ENCODE measurements at regions not wholly inside any gene's neighbourhood (a gene's known extent, or its start where the extent isn't known, plus 50 kb on each side); places are given as distances from the start of the nearest gene placed in this dataset.

DNA sequence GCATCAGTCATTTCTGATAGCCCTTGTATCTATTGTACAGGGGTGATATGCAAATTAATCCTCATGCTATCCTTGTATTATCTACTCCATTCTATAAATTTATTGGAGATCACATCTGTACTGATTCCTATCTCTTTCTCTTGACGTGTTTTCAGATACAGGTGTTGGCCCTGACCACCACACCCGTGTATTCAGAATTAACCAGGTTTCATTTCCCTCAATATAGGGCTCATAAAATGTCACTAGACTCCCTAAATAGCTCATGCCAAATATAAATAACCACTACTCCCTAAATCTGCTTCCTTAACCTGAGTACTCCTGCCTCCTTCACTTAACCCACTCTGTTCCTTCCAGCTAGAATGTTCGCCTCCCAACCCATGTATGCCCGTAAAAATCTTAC lies 522.8 kb upstream of the KLF4 start:
- TF ChIP-seq TAF1 (conservative IDR thresholded peaks at IDR 0.05) (no peak), CTCF (IDR thresholded peaks at IDR 0.05; ENCODE audit: low read depth, low read length, missing input control) (no peak), SP1 (IDR thresholded peaks at IDR 0.05) (no peak), YY1 (IDR thresholded peaks at IDR 0.05) (no peak), EGR1 (IDR thresholded peaks at IDR 0.05; ENCODE audit: low read depth in 2 of 2) (no peak), JUND (IDR thresholded peaks at IDR 0.05) (no peak), FOXA1 (IDR thresholded peaks at IDR 0.05) (no peak), RAD21 (IDR thresholded peaks at IDR 0.05) (no peak), HNF4G (IDR thresholded peaks at IDR 0.05) (no peak), ATF3 (IDR thresholded peaks at IDR 0.05) (no peak)
- TF ChIP-seq, protein P1, sequence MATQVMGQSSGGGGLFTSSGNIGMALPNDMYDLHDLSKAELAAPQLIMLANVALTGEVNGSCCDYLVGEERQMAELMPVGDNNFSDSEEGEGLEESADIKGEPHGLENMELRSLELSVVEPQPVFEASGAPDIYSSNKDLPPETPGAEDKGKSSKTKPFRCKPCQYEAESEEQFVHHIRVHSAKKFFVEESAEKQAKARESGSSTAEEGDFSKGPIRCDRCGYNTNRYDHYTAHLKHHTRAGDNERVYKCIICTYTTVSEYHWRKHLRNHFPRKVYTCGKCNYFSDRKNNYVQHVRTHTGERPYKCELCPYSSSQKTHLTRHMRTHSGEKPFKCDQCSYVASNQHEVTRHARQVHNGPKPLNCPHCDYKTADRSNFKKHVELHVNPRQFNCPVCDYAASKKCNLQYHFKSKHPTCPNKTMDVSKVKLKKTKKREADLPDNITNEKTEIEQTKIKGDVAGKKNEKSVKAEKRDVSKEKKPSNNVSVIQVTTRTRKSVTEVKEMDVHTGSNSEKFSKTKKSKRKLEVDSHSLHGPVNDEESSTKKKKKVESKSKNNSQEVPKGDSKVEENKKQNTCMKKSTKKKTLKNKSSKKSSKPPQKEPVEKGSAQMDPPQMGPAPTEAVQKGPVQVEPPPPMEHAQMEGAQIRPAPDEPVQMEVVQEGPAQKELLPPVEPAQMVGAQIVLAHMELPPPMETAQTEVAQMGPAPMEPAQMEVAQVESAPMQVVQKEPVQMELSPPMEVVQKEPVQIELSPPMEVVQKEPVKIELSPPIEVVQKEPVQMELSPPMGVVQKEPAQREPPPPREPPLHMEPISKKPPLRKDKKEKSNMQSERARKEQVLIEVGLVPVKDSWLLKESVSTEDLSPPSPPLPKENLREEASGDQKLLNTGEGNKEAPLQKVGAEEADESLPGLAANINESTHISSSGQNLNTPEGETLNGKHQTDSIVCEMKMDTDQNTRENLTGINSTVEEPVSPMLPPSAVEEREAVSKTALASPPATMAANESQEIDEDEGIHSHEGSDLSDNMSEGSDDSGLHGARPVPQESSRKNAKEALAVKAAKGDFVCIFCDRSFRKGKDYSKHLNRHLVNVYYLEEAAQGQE (IDR thresholded peaks at IDR 0.05) = no peak
- TF ChIP-seq, protein P2, sequence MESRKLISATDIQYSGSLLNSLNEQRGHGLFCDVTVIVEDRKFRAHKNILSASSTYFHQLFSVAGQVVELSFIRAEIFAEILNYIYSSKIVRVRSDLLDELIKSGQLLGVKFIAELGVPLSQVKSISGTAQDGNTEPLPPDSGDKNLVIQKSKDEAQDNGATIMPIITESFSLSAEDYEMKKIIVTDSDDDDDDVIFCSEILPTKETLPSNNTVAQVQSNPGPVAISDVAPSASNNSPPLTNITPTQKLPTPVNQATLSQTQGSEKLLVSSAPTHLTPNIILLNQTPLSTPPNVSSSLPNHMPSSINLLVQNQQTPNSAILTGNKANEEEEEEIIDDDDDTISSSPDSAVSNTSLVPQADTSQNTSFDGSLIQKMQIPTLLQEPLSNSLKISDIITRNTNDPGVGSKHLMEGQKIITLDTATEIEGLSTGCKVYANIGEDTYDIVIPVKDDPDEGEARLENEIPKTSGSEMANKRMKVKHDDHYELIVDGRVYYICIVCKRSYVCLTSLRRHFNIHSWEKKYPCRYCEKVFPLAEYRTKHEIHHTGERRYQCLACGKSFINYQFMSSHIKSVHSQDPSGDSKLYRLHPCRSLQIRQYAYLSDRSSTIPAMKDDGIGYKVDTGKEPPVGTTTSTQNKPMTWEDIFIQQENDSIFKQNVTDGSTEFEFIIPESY (IDR thresholded peaks at IDR 0.05) = no peak
